ENCODE measurements at regions not wholly inside any gene's neighbourhood (a gene's known extent, or its start where the extent isn't known, plus 50 kb on each side); places are given as distances from the start of the nearest gene placed in this dataset.
"Not testable (repeated sequence)": the region's sequence is repeated elsewhere in the genome, so short reads cannot be mapped to it uniquely, and the experiment has no call there.

DNA sequence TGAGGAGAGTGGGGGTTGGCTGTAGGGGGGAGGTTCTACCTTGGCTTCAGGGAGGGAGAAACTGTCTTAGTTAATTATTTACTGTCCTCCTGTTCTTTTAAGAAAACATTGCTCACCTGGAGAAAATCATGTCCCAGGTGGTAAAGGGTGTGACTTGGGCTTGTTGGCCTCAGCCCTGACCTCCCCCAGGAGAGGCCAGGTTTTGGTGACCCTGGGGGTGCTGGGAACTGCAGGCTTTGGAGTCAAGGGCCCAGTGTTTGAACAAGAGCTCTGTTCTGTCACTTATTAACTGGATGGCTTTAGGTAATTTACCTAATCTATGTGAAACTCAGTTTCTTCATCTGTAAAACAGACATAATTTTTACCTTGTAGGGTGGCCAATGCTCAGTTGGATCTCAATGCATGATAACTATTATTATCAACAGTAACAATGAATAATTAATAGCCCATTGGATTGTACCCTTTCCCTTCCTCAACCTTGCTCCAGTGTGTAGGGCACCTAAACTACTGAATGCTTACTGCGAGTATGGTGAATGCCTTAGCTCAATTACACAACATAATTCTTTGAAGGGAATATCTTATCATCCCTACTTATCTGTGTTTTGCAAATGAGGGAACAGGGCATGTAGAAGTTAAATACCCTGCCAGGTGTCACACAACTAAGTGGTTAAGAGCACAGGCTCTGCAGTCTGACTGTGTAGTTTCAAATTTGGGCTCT lies 959.4 kb upstream of the DEFB115 start:
- not testable (repeated sequence) for DNase-seq

GRCh38 chr20:30300220-30300642 lies 957.2 kb upstream of the DEFB115 start:
- DNase-seq = not testable (repeated sequence)

GRCh38 chr20:30302786-30303185 lies 954.7 kb upstream of the DEFB115 start:
- DNase-seq = not testable (repeated sequence)

GRCh38 chr20:30309938-30310337 lies 947.5 kb upstream of the DEFB115 start:
- not testable (repeated sequence) for DNase-seq

DNA sequence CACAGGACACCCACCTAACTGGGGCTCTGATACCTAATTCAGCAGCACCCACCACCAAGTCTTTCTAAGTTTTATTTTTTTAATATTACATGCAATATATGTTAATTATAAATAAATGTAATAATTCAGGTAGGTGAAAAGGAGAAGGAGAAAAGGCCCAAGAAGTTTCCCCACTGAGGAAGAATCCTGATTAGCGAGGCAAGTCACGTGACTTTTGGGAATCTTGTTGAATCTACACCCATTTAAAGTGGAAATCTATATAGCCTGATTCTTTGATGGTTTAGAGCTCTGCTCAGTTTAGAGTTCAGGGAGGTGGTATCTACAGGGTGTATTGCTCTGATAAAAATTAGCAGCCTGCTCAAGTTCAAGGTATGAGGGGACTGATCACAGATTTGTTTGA lies 947.1 kb upstream of the DEFB115 start:
- not testable (repeated sequence) for DNase-seq

DNA sequence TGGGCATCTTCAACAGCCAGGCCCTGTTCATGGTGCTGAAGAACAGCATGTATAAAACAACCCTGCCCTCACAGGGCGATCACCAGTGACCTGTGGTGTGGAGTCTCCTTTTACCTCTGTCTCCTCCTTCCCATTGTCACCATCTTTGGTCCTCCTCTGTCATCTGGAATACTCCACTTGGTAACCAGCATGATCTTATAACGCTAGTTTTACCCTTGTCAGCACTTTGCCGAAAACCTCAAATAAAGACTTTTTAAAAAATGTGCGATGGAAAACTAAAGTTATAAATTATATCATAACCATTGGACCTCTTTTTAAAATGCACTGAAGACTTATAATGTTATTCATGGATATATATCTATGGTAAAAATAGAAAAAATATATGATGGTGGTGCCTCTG lies 945.2 kb upstream of the DEFB115 start:
- not testable (repeated sequence) for DNase-seq

DNA sequence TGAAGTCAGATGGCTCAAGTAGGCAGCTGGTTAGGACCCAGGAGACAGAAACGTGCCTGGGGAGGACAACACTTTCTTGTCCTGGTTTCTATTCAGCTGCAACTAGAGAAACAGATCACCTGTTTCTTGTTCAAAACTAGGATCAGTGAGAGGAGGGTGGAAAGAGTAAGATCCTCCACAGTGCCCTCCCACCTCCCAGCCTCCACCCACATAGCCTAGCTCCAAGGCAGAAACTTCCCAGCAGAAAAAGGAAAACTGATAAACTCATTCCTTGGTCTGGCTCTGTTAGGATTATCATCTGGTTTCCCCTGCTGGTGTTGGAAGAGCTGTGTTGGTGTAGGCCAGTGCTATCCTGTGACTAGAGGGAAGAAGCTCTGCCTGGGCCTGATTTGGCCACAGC lies 943.8 kb upstream of the DEFB115 start:
- not testable (repeated sequence) for DNase-seq

DNA sequence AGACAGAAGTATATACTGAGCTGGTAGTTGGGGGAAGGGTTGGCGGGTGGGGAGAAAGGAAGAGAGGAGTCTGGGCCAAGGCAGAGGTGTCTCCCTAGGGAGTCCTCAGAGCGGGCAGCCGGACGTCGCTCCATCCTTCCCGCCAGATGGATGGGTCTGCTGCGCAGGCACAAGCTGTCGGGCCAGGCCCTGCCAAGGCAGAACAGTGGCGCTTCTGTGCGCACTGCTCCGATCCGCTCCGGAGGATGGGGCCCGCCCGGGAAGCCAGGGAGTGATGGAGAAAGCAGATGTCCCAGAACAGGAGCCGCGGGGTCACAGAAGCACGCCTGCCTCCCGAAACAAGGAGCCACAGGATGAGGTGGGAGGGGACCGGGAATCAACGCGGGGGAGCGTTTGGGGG lies 941.4 kb upstream of the DEFB115 start:
- DNase-seq = not testable (repeated sequence)

- DNase-seq = not testable (repeated sequence)
Observed at GRCh38 chr20:30316532-30317299, 940.7 kb upstream of the DEFB115 start.

GRCh38 chr20:30333744-30334143 lies 923.7 kb upstream of the DEFB115 start:
- not testable (repeated sequence) for DNase-seq

- DNase-seq = not testable (repeated sequence)
Observed at GRCh38 chr20:30337556-30337955, 919.9 kb upstream of the DEFB115 start.

DNA sequence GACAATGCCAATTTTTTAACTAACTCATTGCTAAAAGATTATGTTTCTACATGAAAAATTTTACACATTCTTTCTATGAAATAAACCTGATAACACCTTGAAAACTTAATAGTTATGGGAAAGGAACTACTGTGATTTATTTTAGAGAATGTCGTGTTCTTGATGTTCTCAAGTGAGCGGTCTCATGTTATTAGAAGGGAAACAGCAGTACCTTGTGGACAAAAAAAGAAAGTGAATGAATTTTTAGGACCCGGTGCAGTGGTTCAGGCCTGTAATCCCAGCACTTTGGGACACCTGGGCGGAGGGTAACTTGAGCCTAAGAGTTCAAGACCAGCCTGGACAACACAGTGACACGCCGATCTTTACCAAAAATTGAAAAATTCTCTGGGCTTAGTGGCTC lies 908.5 kb upstream of the DEFB115 start:
- peak; percentile 7 for DNase-seq

DNA sequence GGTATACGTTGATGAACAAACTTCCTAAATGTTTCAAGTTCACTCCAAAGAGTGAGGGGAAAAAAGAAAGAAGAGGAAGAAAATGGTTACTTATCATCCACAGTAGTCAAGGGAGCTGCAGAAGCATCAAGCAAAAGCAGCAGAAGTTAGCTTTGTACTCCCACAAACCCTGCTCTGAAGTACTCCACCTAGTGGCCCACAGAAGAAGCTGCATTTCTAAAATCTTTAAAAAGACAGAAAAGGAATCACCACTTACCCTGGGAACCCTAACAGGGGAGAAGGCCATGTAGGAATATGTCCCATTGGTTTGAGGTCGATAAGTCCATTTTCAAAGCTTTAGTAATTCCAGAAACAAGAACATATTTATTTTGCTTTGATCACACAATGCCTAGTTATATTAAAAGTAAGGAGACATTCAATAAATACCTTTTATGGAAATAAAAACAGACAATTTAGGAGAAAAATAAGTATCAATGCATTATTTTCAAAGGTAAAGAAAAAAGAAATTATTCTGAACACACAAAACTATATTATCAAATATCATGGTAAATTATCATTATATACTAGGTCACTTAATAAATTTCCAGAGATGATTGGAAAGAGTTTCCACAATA lies 900.5 kb upstream of the DEFB115 start:
- peak; percentile 40 for DNase-seq

GRCh38 chr20:30361756-30362155 lies 895.7 kb upstream of the DEFB115 start:
- DNase-seq = not testable (repeated sequence)

DNA sequence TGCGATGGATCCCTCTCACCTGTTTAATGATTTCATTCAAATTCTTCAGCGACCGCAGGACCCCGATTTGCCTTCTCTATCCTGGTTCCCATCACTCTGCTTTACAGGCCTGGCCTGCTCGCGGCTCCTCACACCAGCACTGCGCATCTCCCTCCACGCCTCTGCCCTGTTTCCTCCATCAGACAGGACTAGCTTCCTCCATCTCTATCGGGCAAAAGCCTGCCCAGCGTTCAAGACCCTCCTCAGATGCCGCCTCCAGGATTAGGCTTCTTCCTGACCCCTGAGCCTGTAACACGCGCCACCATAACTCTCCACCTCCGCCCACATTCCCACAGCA lies 881.1 kb upstream of the DEFB115 start:
- not testable (repeated sequence) for DNase-seq

DNA sequence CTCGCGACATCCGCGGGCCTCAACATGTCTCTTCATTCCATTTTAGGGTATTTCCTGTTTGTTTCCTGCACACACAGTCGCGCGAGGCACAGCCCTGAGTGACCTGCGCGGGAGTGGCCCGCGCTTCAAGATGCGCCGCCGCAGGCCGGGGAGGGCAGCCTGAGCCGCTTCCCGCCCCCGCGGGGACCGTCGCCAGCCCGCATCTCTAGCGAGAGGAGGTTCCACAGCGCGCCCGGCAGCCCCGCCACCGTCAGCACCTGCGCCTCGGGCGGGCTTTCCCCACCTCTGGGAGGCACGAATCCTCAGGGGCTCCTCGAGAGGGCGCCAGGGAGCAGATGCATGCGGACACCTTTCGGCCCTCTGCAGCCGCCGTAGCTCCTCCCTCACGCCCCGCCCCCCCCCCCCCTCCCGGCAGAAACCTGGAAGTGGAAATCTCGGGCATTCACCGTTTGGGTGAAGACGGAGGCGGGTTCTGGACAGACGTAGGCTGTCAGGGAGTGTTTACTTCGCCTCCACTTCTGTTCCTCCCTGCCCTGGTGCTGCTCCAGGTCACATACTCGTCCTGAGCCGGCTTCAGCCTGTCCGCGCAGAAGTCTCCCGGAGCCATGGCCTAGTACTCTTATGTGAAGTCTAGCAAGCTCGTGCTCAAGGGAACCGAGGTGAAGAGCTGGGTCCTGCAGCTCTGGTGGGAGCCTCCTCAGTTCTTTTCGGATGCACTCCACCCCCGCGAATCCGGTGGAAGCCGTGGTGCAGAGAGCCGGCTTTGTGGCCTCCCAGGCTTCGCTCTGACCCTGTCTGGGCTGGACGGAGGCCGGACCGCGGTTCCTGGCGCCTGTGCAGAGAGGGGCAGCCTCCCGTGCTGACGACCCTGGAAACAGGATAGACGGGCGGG lies 880.5 kb upstream of the DEFB115 start:
- DNase-seq = peak; percentile 90

- DNase-seq = not testable (repeated sequence)
Observed at GRCh38 chr20:30378317-30378716, 879.1 kb upstream of the DEFB115 start.

- not testable (repeated sequence) for DNase-seq
Observed at GRCh38 chr20:30378721-30379120, 878.7 kb upstream of the DEFB115 start.

DNA sequence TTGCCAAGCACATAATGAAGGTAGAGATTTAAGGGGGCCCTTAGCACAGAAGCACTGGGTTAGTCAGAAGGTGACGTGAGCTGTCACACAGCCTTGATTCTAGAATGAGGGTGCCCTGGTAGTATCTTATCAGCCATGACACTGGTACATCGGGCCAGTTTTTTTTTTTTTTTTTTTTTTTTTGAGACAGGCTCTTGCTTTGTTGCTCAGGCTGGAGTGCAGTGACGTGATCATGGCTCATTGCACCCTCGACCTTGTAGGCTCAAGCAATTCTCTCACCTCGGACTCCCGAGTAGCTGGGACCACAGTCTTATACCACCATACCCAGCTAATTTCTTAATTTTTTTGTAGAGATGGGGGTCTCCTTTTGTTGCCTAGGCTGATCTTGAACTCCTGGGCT lies 872.6 kb upstream of the DEFB115 start:
- DNase-seq = not testable (repeated sequence)

DNA sequence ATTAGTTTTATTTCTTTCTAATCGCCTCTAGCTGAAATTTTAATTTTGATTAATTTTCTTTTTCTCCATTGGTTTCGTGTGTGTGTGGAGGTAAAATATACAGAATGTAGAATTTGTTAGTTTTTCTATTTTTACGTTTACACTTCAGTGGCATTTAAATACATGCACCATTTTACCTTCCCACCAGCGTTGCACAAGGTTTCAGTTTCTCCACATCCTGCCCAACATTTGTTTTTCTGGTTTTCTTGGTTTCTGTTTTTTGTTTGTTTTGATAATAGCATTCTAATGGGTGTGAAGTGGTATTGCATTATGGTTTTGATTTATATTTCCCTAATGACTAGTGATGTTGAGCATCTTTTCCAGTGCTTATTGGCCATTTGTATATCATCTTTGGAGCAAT lies 871.4 kb upstream of the DEFB115 start:
- not testable (repeated sequence) for DNase-seq

- not testable (repeated sequence) for DNase-seq
Observed at GRCh38 chr20:30387823-30388222, 869.6 kb upstream of the DEFB115 start.

DNA sequence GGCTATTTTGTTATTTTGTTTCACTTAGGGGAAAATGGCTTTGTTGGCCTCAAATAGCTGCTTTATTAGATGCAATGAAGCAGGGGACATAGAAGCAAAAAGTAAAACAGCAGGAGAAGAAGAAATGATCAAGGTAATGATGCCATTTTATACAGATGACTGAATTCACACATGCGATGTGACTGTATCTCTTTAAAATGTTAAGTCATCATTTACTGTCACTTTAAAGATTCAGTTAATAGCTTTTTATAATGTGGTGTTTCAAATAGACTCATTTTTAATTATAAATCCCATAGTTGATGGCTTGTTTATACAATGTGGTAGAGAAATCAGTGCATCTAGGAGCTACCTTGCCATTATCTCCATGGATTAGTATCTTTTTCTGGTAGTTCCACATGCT lies 863.9 kb upstream of the DEFB115 start:
- not testable (repeated sequence) for DNase-seq

GRCh38 chr20:30397111-30397510 lies 860.4 kb upstream of the DEFB115 start:
- DNase-seq = not testable (repeated sequence)
